Brain microvascular endothelial cell (primary cell): ENCODE measurements at regions not wholly inside any gene's neighbourhood (a gene's known extent, or its start where the extent isn't known, plus 50 kb on each side); places are given as distances from the start of the nearest gene placed in this dataset.
A peak's percentile ranks its signal among the peaks of the same experiment; 100 is the strongest.

Source experiments
- DNase-seq: peaks from one replicate; pipeline ENCODE4 v3.0.0-alpha.2; 2020
- H3K27ac ChIP-seq: fragments of 250-450 bp; sonication (Bioruptor Pico); 2 replicates; pipeline ENCODE4 v1.5.1; 2020; ENCODE audit warnings: mild to moderate bottlenecking, moderate library complexity
- H3K27me3 ChIP-seq: fragments of 250-450 bp; sonication (Bioruptor Pico); replicated peaks from 2 replicates; pipeline ENCODE4 v1.5.1; 2020; ENCODE audit warnings: mild to moderate bottlenecking
- H3K36me3 ChIP-seq: fragments of 250-450 bp; sonication (Bioruptor Pico); replicated peaks from 2 replicates; pipeline ENCODE4 v1.5.1; 2020; ENCODE audit warnings: mild to moderate bottlenecking
- H3K4me3 ChIP-seq: 2 replicates; pipeline ENCODE4 v1.5.1; 2011; ENCODE audit warnings: low read depth, mild to moderate bottlenecking, control low read depth, low read length, moderate library complexity
- in situ Hi-C: cut with HindIII; loops from 2 replicates; pipeline ENCODE4 v1.10.0; 2017; ENCODE audit warnings: low sequenced_read_pairs, low pct_ligation_motif_present
- TF ChIP-seq, protein P1 (sequence below): IDR thresholded peaks from 2 replicates; pipeline ENCODE4 v1.5.1; 2011; ENCODE audit warnings: low read depth, mild to moderate bottlenecking, moderate library complexity, low read length, control low read depth, inconsistent platforms; ENCODE audit errors: missing control alignments

DNA sequence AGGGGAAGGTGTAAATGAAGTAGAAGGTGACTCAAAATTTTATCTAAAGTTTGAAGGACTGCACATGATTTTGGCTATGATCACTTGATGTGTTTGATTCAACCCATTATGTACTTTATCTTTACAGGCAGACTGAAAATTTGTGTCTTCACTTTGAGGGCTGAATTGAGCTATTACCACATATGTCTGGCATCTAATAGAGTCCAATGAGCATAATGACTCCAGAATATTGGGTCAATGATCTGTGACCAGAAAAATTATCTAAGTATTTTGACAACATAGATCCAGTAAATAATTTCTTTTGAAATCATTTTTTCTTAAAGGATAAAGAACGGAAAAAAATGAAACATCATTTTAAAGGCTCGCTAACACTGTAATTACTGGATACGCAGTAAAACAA is 2810.0 kb downstream of the PCDH9 start:
- Histone ChIP-seq H3K36me3 (no peaks in the 10 kb centered on the region), H3K4me3 (no peak overlapping the region), H3K27me3 (no peaks in the 10 kb centered on the region), H3K27ac (no peak overlapping the region)
- in situ Hi-C loops: no loop called here
- no peak for DNase-seq
- TF ChIP-seq, protein P1, sequence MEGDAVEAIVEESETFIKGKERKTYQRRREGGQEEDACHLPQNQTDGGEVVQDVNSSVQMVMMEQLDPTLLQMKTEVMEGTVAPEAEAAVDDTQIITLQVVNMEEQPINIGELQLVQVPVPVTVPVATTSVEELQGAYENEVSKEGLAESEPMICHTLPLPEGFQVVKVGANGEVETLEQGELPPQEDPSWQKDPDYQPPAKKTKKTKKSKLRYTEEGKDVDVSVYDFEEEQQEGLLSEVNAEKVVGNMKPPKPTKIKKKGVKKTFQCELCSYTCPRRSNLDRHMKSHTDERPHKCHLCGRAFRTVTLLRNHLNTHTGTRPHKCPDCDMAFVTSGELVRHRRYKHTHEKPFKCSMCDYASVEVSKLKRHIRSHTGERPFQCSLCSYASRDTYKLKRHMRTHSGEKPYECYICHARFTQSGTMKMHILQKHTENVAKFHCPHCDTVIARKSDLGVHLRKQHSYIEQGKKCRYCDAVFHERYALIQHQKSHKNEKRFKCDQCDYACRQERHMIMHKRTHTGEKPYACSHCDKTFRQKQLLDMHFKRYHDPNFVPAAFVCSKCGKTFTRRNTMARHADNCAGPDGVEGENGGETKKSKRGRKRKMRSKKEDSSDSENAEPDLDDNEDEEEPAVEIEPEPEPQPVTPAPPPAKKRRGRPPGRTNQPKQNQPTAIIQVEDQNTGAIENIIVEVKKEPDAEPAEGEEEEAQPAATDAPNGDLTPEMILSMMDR: no peak

DNA sequence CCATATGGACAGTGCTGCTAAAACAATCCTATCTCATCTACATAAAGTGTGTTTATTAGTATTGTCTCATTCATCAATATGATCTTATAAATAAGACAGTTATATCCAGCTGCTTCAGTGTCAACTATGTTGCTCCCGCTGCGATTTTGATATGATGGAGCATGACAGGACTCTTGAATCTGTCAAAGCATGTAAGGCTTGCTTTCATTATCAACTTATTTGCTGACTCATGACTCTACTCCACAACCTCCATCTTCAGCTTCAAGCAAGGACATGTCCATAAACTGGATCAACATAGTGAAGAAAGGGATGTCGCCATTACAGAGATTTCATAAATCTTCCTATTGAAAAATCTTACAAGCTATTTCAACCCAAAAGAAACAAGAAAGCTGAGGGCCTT is 2812.6 kb downstream of the PCDH9 start:
- Histone ChIP-seq H3K27ac (no peak overlapping the region), H3K27me3 (no peaks in the 10 kb centered on the region), H3K4me3 (no peak overlapping the region), H3K36me3 (no peaks in the 10 kb centered on the region)
- no peak for DNase-seq
- TF ChIP-seq, protein P1: no peak
- in situ Hi-C loops: no loop called here

- TF ChIP-seq, protein P1: no peak
- Histone ChIP-seq H3K27me3 (no peaks in the 10 kb centered on the region), H3K4me3 (no peak overlapping the region)
These were observed 2815.8 kb downstream of the PCDH9 start for GRCh38 chr13:64414381-64414780.

DNA sequence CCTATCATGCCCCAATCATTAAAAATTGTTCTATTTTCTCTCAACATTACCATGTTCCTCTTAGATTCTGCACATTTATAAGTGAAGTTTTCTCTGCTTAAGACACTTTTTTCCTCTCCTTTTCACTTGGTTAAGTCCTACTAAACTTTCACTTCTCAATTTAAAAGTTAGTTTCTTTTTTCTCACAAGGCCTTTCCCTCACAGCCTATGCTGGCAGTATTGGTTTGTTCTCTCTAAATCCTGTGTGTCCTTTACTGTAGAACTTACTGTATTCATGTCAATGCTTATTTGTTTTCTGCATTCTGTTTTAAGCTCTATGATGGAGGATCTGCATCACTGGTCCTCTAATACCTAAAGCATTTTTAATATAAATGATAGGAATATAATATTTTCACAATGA is 2816.6 kb downstream of the PCDH9 start:
- H3K4me3 ChIP-seq: no peak overlapping the region
- in situ Hi-C loops: no loop called here
- TF ChIP-seq, protein P1: no peak
- no peak for DNase-seq
- no peak overlapping the region for H3K27ac ChIP-seq
- H3K27me3 ChIP-seq: no peaks in the 10 kb centered on the region
- H3K36me3 ChIP-seq: no peaks in the 10 kb centered on the region

More at GRCh38 chr13:64414381-64414780, 2815.8 kb downstream of the PCDH9 start:
- in situ Hi-C loops: no loop called here
- Histone ChIP-seq H3K36me3 (no peaks in the 10 kb centered on the region), H3K27ac (no peak overlapping the region)
- no peak for DNase-seq

DNA sequence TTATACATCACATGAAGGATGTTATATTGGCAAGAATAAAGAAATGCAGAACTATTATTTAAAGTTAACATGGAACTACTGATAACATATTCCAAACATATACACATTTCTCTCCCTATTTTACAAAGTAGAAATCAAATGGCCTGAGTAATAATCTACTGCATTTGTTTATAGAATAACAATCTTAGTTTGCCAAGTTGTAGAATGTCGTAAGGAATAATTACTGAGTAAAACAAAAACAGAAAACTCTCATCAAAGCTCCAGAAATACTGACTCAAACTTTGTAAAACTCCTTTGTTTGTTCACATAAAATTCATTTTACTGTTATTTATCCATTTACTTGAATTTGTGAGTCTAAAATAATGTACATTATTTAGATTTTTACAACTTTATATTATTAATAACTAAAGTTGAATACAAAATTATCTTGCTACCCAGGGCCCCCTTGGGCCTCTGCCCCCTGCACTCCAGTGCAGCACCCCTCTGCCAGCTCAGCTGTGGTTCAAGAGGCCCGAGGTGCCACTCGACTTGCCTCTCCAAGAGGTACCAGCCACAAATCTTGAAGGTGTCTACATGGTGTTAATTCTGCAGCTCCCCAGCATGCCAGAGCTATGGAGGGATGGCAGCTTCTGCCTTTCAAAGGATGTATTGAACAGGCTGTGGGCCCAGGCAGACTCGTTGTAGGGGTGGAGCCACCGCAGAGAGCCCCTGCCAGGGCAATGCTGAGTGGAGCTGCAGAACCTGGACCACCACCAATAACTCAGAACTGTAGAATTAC is 2819.7 kb downstream of the PCDH9 start:
- DNase-seq: no peak
- in situ Hi-C loops: no loop called here
- no peak overlapping the region for H3K4me3 ChIP-seq
- H3K27me3 ChIP-seq: no peaks in the 10 kb centered on the region
- H3K27ac ChIP-seq: no peak overlapping the region
- TF ChIP-seq, protein P1: no peak
- H3K36me3 ChIP-seq: no peaks in the 10 kb centered on the region

GRCh38 chr13:64397701-64398100 is 2832.4 kb downstream of the PCDH9 start:
- in situ Hi-C loops: no loop called here
- no peaks in the 10 kb centered on the region for H3K27me3 ChIP-seq
- peak; percentile 12 for DNase-seq
- TF ChIP-seq, protein P1: no peak
- no peak overlapping the region for H3K4me3 ChIP-seq
- no peaks in the 10 kb centered on the region for H3K36me3 ChIP-seq
- H3K27ac ChIP-seq: no peak overlapping the region
